Esophagus muscularis mucosa (tissue), 4 donors: ENCODE measurements at regions not wholly inside any gene's neighbourhood (a gene's known extent, or its start where the extent isn't known, plus 50 kb on each side); places are given as distances from the start of the nearest gene placed in this dataset.

ENCODE experiments used
- CTCF ChIP-seq, 3 experiments: fragments of 200-600 bp in 2 of 3; fragments of 450-650 bp in 1 of 3; sonication (generic) in 2 of 3; IDR thresholded peaks; one replicate each; pipeline ENCODE4 v1.5.1; 2017 to 2019; ENCODE audit warnings: antibody characterized with exemption in 3 of 3, mild to moderate bottlenecking in 2 of 3, moderate library complexity in 1 of 3
- EP300 ChIP-seq: sonication (generic); formaldehyde crosslinking; IDR thresholded peaks from one replicate; pipeline ENCODE4 v1.6.1; 2017; ENCODE audit warnings: antibody characterized with exemption
- POLR2A ChIP-seq: fragments of 450-650 bp; IDR thresholded peaks from one replicate; pipeline ENCODE4 v1.6.1; 2017; ENCODE audit warnings: antibody characterized with exemption, moderate library complexity, mild to moderate bottlenecking, low read depth
- POLR2AphosphoS5 ChIP-seq, 2 donors: sonication (generic); formaldehyde crosslinking; IDR thresholded peaks; one replicate each; pipeline ENCODE4 v1.6.1; 2017; ENCODE audit warnings: antibody characterized with exemption in 2 of 2

GRCh38 chr7:142587578-142588191, 161.6 kb upstream of the PRSS1 start:
- TF ChIP-seq CTCF (IDR thresholded peaks at IDR 0.05), result peak in 1 of 3 experiments; percentile 15
- no peak for TF ChIP-seq POLR2A
- no peak for TF ChIP-seq POLR2AphosphoS5 (IDR thresholded peaks at IDR 0.05)
- TF ChIP-seq EP300, result no peak
